Stimulated activated CD8-positive, alpha-beta memory T cell treated with anti-CD3 and anti-CD28 coated beads, Interleukin-7, amount 100 ng/mL, for 4 hours (primary cell): ENCODE measurements at regions not wholly inside any gene's neighbourhood (a gene's known extent, or its start where the extent isn't known, plus 50 kb on each side); places are given as distances from the start of the nearest gene placed in this dataset.
"Not testable (repeated sequence)": the region's sequence is repeated elsewhere in the genome, so short reads cannot be mapped to it uniquely, and the experiment has no call there.

Experiments used
- DNase-seq, 2 donors: peaks; one replicate each; pipeline ENCODE4 v3.0.0-alpha.2; 2020; ENCODE audit warnings: low read depth in 2 of 2

DNA sequence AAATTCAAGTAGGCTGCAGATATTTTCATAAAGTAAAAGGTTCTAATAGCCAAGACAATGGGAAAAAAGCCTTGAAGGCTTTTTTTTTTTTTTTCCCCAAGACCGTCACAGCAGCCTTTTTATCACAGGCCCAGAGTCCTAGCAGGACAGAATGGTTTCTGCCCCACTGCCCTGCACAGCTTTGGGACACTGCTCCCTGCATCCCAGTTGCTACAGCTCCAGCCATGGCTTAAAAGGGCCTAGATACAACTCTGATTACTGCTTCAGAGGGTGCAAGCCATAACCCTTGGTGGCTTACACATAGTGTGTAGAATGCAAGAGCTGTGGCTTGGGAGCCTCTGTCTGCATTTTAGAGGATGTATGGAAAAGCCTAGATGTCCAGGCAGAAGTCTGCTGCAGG, 1362.8 kb downstream of the SLITRK5 start:
- no peak for DNase-seq

GRCh38 chr13:89052699-89053098, 1381.5 kb downstream of the SLITRK5 start:
- no peak for DNase-seq

DNA sequence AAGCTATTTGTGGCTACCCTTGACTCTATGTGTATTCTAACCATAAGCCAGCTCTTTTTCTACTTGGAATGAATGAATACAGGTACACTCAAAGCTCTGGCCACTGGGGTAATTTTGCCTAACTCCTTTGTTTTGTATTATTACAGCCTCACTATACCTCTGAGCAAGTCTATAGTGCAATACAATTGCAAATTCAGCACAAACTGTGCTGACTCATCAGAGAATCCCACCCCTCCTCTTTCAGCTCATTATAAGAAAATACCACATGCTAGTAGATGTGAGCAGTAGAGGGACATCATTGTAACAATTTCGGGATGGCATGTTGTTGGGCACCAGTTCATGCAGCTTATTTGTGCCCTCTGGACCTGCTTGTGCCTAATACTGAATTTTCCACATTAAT, 1382.2 kb downstream of the SLITRK5 start:
- DNase-seq, result no peak

DNA sequence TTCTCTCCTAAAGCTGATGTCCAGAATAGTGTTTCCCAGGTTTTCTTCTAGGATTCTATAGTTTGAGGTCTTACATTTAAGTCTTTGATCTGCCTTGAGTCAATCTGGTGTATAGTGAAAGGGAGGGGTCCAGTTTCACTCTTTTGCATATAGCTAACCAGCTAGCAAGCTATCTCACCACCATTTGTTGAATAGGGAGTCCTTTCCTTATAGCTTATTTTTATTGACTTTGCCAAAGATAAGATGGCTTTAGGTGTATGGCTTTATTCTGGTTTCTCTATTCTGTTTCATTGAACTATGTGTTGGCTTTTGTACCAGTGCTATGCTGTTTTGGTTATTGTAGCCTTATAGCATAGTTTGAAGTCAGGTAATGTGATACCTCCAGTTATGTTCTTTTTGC, 1386.1 kb downstream of the SLITRK5 start:
- no peak for DNase-seq

- DNase-seq, result no peak
Measured at GRCh38 chr13:89057862-89058261, 1386.7 kb downstream of the SLITRK5 start.

- DNase-seq, result no peak
Measured at GRCh38 chr13:89061821-89062220, 1390.7 kb downstream of the SLITRK5 start.

GRCh38 chr13:89066868-89067466, 1395.8 kb downstream of the SLITRK5 start:
- no peak for DNase-seq

- DNase-seq, result no peak
Measured at GRCh38 chr13:89072979-89073378, 1401.8 kb downstream of the SLITRK5 start.

DNA sequence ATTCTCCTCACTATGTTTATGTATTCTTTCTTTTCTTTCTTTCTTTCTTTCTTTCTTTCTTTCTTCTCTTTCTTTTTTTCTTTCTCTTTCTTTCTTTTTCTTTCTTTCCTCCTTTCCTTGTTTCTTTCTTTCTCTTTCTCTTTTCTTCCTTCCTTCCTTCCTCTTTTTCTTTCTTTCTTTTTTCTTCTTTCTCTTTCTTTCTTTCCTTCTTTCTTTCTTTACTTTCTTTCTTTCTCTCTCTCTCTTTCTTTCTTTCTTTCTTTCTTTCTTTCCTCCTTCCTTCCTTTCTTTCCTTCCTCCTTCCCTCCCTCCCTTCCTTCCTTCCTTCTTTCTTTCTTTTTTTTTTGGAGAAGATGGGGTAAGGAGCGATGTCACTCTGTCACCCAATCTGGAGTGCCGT, 1405.5 kb downstream of the SLITRK5 start:
- no peak for DNase-seq

- DNase-seq, result no peak
Measured at GRCh38 chr13:89082623-89083022, 1411.5 kb downstream of the SLITRK5 start.

DNA sequence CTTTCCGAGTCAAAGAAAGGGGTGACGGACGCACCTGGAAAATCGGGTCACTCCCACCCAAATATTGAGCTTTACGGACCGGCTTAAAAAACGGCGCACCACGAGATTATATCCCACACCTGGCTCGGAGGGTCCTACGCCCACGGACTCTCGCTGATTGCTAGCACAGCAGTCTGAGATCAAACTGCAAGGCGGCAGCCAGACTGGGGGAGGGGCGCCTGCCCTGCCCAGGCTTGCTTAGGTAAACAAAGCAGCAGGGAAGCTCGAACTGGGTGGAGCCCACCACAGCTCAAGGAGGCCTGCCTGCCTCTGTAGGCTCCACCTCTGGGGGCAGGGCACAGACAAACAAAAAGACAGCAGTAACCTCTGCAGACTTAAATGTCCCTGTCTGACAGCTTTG, 1416.9 kb downstream of the SLITRK5 start:
- not testable (repeated sequence) for DNase-seq

GRCh38 chr13:89097994-89098393, 1426.8 kb downstream of the SLITRK5 start:
- DNase-seq, result no peak

GRCh38 chr13:89113744-89114143, 1442.6 kb downstream of the SLITRK5 start:
- DNase-seq, result no peak

DNA sequence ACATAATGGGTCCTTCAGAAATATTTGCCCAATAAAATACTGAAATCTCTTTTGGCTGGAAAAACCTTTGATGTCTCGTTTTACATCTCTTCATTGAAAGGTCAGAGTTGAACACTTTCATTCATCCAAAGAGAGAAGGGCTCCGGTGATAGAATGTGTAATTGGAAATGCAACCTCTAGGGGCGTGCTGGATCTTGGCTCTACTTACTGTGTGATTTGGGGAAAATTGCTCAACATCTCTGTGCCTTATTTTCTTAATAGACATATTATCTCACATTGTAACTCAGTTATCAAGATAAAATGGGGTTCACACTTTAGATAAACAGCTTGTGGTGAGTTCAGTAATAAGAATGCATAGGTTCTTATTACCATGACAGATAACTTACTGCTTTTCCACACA, 1444.1 kb downstream of the SLITRK5 start:
- DNase-seq, result no peak

GRCh38 chr13:89136678-89137077, 1465.5 kb downstream of the SLITRK5 start:
- no peak for DNase-seq

DNA sequence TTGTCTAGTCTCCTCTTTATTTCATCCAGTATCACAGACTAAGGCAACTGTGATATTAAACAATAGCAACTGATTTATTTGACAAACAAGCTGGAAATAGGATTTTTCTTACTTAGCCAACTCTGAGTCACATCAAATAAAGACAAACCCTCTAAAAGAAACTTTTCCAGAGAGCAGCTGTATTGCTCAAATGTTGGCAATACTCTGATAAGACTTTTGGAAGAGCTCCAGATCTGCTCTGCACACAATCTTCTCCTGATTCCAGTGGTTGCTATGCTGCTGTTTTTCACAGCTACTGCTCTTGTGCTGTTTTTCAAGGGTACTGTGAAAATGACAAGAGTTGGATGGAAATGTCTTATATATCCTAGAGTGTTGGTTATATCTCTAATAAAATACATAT, 1479.2 kb downstream of the SLITRK5 start:
- DNase-seq, result no peak

DNA sequence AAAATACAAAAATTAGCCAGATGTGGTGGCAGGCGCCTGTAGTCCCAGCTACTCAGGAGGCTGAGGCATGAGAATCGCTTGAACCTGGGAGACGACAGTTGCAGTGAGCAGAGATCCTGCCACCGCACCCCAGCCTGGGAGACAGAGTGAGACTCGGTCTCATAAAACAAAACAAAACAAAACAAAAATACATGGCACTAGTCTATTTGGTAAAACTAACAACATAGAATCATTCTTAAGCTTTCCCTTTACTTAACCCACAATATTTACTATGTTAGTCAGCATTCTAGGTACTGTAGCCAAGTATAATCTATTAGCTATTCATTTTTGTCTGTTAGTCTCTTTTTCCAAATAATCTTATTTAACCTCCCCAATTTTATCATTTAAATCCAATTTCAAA, 1482.8 kb downstream of the SLITRK5 start:
- no peak for DNase-seq

DNA sequence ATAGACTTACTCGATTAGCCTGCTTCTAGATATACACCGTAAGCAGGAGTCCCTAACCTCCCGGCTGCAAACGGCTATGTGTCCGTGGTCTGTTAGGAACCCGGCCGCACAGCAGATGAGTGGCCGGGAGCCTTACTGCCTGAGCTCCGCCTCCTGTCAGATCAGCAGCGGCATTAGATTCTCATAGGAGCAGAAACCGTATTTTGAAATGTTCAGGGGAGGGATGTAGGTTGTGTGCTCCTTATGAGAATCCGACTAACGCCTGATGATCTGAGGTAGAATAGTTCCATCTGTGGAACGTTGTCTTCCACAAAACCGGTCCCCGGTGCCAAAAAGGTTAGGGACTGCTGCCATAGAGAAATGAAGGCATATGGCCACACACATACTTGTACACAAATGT, 1491.9 kb downstream of the SLITRK5 start:
- DNase-seq, result no peak

GRCh38 chr13:89165685-89166084, 1494.5 kb downstream of the SLITRK5 start:
- DNase-seq, result no peak

DNA sequence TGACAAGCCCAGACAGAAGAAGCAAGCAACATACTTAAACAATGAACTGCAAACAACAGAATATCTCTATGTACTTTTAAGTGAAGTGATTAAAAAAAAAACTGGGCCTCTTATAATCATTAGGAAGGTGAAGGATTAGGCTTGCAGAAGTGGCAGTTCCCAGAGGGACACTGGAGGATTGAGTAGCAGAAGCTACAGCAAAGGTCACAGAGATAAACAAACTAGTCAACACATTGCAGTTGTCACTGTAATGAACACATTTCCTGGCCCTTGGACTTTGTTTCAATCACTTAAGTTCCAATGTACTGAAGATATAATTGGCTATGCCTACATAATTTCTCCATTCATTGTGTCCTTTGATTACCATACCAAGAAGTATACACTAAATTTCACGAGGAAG, 1498.8 kb downstream of the SLITRK5 start:
- DNase-seq, result no peak

DNA sequence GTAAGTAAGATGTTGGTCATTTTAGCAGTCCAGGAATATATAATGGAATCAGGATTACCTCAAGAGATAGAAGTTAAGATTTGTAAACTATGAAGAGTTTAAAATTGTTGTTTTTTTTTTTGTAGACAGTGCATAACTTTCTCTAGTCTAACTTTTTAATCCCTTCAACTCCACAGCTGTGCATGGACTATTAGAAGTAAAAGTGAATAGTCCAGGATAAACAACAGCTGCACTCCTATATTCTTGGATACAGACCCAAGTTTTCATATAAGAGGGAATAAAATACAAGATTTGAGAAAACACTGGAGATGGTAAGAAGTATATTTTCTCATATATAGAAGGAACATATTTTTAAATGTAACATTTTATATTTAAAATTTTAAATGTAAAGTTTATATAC, 1509.9 kb downstream of the SLITRK5 start:
- DNase-seq, result no peak

- DNase-seq, result no peak
Measured at GRCh38 chr13:89199138-89199537, 1528.0 kb downstream of the SLITRK5 start.

DNA sequence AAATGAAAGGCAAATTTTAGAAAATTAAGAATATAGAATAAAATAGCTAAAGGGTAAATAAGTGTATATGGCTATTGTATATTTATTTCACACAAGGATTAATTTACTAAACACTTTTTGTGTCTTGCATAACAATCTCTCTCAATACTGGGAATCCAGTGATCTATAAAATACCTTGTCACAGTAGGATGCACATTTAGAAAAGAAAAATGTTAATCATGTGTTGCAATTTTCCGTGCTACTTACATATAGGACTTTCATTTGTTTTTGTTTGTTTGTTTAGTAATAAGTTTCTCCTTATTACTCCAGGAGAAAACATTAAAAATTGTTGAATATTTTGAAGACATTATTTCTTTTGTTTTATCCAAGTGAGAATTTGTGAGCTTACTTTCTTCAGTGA, 1533.3 kb downstream of the SLITRK5 start:
- DNase-seq, result no peak

DNA sequence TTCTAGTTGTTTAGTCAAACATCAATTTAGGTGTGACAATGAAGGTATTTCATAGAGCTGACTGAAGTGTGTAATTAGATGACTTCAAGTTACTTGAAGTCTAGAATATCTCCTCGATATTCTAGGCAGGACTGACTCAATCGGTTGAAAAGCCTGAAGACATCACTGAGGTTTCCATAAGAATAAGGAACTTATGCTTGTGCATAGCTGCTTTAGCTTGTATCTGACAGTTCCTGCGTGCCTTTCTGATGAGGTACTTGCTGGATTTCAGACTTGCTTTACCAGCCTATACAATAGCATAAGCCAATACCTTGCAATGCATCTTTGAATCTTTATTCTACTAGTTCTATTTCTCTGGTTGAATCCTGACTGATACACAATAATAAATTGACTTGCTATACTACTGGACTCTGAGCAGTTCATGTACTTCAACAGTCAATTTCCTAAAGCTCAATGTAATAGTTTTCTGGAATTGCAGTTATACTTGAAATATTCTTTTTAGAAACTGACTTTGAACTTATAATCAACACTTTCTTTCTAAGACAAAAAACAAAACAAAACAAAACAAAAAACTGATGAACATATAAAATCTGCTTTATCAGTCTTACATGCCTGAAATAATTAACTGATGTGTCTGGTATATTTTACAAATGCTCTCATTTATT, 1534.8 kb downstream of the SLITRK5 start:
- no peak for DNase-seq
